ENCODE measurements at regions not wholly inside any gene's neighbourhood (a gene's known extent, or its start where the extent isn't known, plus 50 kb on each side); places are given as distances from the start of the nearest gene placed in this dataset.

GRCh38 chr3:18778094-18778493 lies 353.0 kb upstream of the SATB1 start:
- CTCF ChIA-PET, result no interaction called here
- POLR2A ChIA-PET (ENCODE audit: low non-redundant PET), result no interaction called here
- no peak for DNase-seq (ENCODE audit: low spot score)
- no peak overlapping the region for H3K27ac ChIP-seq
- TF ChIP-seq CTCF (conservative IDR thresholded peaks at IDR 0.05; ENCODE audit: low read depth), result no peak

- H3K27ac ChIP-seq, result no peak overlapping the region
- no peak for DNase-seq (ENCODE audit: low spot score)
- POLR2A ChIA-PET (ENCODE audit: low non-redundant PET), result no interaction called here
- CTCF ChIA-PET, result no interaction called here
- TF ChIP-seq CTCF (conservative IDR thresholded peaks at IDR 0.05; ENCODE audit: low read depth), result no peak
Measured at GRCh38 chr3:18775501-18775900, 350.4 kb upstream of the SATB1 start.

- no peak overlapping the region for H3K27ac ChIP-seq
- DNase-seq (ENCODE audit: low spot score), result no peak
- TF ChIP-seq CTCF (conservative IDR thresholded peaks at IDR 0.05; ENCODE audit: low read depth), result no peak
- CTCF ChIA-PET, result no interaction called here
- POLR2A ChIA-PET (ENCODE audit: low non-redundant PET), result no interaction called here
Measured at GRCh38 chr3:18774319-18775088, 349.4 kb upstream of the SATB1 start.

- H3K27ac ChIP-seq, result no peak overlapping the region
- ChIA-PET CTCF (no interaction called here), POLR2A (ENCODE audit: low non-redundant PET) (no interaction called here)
- DNase-seq (ENCODE audit: low spot score), result no peak
- no peak for TF ChIP-seq CTCF (conservative IDR thresholded peaks at IDR 0.05; ENCODE audit: low read depth)
Measured at GRCh38 chr3:18772699-18773305, 347.7 kb upstream of the SATB1 start.

- CTCF ChIA-PET, result no interaction called here
Measured at GRCh38 chr3:18771931-18772330, 346.8 kb upstream of the SATB1 start.

GRCh38 chr3:18770800-18771199 lies 345.7 kb upstream of the SATB1 start:
- POLR2A ChIA-PET (ENCODE audit: low non-redundant PET), result no interaction called here
- TF ChIP-seq CTCF (conservative IDR thresholded peaks at IDR 0.05; ENCODE audit: low read depth), result no peak
- no peak overlapping the region for H3K27ac ChIP-seq
- CTCF ChIA-PET, result no interaction called here
- DNase-seq (ENCODE audit: low spot score), result no peak

More at GRCh38 chr3:18771931-18772330, 346.8 kb upstream of the SATB1 start:
- TF ChIP-seq CTCF (conservative IDR thresholded peaks at IDR 0.05; ENCODE audit: low read depth), result no peak
- no peak for DNase-seq (ENCODE audit: low spot score)
- POLR2A ChIA-PET (ENCODE audit: low non-redundant PET), result no interaction called here
- no peak overlapping the region for H3K27ac ChIP-seq

All from RWPE1 (cell line).